HUES64 (cell line): ENCODE measurements at regions not wholly inside any gene's neighbourhood (a gene's known extent, or its start where the extent isn't known, plus 50 kb on each side); places are given as distances from the start of the nearest gene placed in this dataset.

Experiments
- H3K27ac ChIP-seq: 2 replicates; pipeline ENCODE4 v1.7.0; 2013; ENCODE audit warnings: low read depth, low read length, inconsistent platforms
- H3K27me3 ChIP-seq: 2 replicates; pipeline ENCODE4 v1.6.1; 2013; ENCODE audit warnings: mild to moderate bottlenecking, low read length; ENCODE audit not compliant: insufficient read depth
- H3K36me3 ChIP-seq: 2 replicates; pipeline ENCODE4 v1.6.1; 2013; ENCODE audit warnings: mild to moderate bottlenecking, low read length; ENCODE audit not compliant: insufficient read depth
- H3K4me1 ChIP-seq: 2 replicates; pipeline ENCODE4 v1.6.1; 2013; ENCODE audit warnings: mild to moderate bottlenecking, low read length, moderate library complexity; ENCODE audit not compliant: insufficient read depth
- H3K4me3 ChIP-seq: 2 replicates; pipeline ENCODE4 v1.5.1; 2013; ENCODE audit warnings: mild to moderate bottlenecking, low read length, moderate library complexity
- H3K9ac ChIP-seq: 2 replicates; pipeline ENCODE4 v1.6.1; 2013; ENCODE audit warnings: mild to moderate bottlenecking, low read depth, low read length
- H3K9me3 ChIP-seq: 2 replicates; pipeline ENCODE4 v1.6.1; 2013; ENCODE audit warnings: low read depth, low read length; ENCODE audit not compliant: insufficient read depth
- WGBS: fragments of 150-250, 120-280 bp; methylation state at CpG from one replicate; pipeline ENCODE4 v1.1.7; 2013; ENCODE audit warnings: missing lambda C conversion rate; 5-methylcytosine and 5-hydroxymethylcytosine counted together

DNA sequence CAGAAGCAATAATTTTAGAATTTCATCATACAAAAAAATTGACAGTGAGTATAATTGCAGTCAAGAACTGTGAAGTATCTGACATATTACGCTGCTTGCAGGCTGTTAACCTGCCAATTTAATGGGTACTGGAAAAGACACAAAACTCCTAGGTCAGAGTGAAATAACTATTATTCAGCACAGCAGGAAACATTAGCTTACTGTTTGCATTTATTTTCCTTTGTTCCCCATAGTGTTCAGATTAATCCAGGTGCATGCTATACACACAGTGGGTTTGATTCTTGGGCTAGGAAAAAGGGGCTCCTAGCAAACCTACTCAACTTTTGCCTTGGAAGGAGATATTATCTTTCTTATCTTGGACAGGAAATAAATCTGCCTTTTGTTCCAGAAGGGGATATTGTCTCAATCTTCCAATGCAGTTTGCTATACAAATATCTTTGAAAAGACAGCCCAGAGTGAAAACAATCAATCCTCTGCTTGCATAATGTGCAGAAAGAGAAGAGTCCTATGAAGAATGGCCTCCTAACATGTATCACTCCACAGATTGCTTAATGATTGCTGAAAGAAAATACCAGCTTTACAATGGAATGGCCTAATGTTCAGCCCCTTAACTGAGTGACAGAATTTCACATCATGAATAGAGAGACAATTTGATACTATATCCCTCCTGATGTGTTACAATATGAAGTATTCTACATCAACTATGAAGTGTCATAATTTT is 443.4 kb downstream of the TBC1D4 start:
- H3K36me3 ChIP-seq, result no peaks in the 10 kb centered on the region
- no peak overlapping the region for H3K27ac ChIP-seq
- no peaks in the 10 kb centered on the region for H3K27me3 ChIP-seq
- peaks cover 17% of the 10 kb centered on the region; the same call in 1 of the 2 replicates for H3K9me3 ChIP-seq
- WGBS, result 100% methylated on average over 1 of the region's 1 CpG
- no peak overlapping the region for H3K4me3 ChIP-seq
- no peaks in the 10 kb centered on the region for H3K4me1 ChIP-seq
- no peak overlapping the region for H3K9ac ChIP-seq

DNA sequence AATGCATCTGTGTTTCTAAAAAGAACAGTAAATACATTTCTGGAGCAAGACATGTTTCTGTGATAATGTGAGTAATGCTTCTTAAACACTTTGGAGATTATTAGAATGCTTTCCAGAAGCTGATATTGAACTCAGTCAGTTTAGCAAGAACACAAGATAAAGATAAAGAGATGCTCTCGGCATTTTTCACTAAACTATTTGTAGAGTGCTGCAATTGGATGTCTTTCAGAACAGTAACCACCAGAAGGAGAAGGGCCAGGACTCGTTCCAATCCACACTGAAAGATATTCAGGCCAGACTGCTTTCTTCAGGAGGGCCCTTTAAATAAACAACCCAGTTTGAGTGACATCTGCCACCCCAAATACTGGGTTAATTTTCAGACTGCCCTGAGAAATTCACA is 456.0 kb downstream of the TBC1D4 start:
- Histone ChIP-seq H3K4me1 (no peaks in the 10 kb centered on the region), H3K4me3 (no peak overlapping the region), H3K27me3 (no peaks in the 10 kb centered on the region), H3K36me3 (no peaks in the 10 kb centered on the region), H3K9ac (no peak overlapping the region), H3K27ac (no peak overlapping the region), H3K9me3 (no peaks in the 10 kb centered on the region)
- WGBS, result 87% methylated on average over 2 of the region's 2 CpGs

DNA sequence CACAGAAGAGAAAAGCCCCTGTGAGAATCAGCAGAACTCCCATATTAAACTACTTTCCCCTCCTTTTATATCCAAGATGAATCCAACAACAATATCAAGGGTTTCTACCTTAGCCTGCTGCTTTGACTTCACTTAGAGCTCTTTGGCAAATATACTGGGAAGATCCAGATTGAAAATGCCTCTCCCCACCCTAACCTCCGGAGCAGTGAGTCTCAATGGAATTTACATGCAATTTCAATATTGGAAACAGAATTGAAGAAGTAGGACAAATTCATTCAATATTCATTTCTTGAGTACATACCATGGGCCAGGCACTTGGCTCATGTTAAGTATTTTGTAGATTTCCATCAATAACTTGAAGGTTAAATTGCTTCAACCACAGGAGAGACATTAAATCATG is 457.4 kb downstream of the TBC1D4 start:
- H3K27ac ChIP-seq, result no peak overlapping the region
- no peak overlapping the region for H3K9ac ChIP-seq
- no peaks in the 10 kb centered on the region for H3K4me1 ChIP-seq
- H3K9me3 ChIP-seq, result no peaks in the 10 kb centered on the region
- H3K27me3 ChIP-seq, result no peaks in the 10 kb centered on the region
- H3K4me3 ChIP-seq, result no peak overlapping the region
- no peaks in the 10 kb centered on the region for H3K36me3 ChIP-seq
- no CpG with 5 or more reads among the region's 1 CpG for WGBS

DNA sequence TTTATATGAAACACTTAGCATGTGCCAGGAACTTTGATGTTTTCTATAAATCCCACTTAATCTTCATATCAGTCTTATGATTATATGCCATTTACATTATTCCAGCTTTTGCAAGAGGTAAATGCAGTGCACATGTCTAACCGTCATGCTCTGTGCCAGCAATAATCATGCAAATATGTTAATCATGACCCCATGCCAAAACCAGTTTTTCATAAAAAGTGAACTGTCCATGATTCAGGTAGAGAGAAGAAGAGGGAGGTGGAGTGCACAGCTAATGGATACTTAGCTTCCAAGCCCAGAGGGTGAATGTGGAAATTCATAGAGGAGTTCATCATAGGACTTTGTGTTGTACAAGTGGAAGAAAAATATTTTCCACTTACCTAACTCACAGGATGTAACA is 458.4 kb downstream of the TBC1D4 start:
- H3K9ac ChIP-seq, result no peak overlapping the region
- no peaks in the 10 kb centered on the region for H3K27me3 ChIP-seq
- H3K36me3 ChIP-seq, result no peaks in the 10 kb centered on the region

DNA sequence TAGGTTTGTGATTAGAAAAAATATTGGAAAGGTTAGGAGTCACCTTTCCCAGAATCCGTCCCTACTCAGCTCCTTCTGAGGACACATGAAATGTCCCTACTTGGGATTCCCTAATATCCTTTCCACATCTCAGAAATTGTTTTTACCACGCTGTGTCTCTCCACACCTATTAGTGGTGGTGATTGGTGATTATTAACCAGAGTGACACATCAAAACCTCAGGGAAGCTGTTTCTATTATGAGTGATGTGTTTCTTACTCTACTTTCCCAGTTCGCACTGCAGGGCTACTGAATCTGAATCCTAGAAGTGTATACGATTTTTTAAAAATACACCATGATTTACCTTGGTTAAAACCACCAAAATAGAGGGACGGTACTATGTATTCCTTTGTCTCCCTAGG is 460.8 kb downstream of the TBC1D4 start:
- Histone ChIP-seq H3K36me3 (no peaks in the 10 kb centered on the region), H3K4me1 (no peaks in the 10 kb centered on the region), H3K27ac (no peak overlapping the region), H3K27me3 (no peaks in the 10 kb centered on the region), H3K4me3 (no peak overlapping the region), H3K9ac (no peak overlapping the region), H3K9me3 (no peaks in the 10 kb centered on the region)
- WGBS, result 100% methylated on average over 4 of the region's 5 CpGs

More for the DNA sequence above, 458.4 kb downstream of the TBC1D4 start:
- Histone ChIP-seq H3K27ac (no peak overlapping the region), H3K4me1 (no peaks in the 10 kb centered on the region), H3K4me3 (no peak overlapping the region), H3K9me3 (no peaks in the 10 kb centered on the region)
- 100% methylated on average over 1 of the region's 1 CpG for WGBS

DNA sequence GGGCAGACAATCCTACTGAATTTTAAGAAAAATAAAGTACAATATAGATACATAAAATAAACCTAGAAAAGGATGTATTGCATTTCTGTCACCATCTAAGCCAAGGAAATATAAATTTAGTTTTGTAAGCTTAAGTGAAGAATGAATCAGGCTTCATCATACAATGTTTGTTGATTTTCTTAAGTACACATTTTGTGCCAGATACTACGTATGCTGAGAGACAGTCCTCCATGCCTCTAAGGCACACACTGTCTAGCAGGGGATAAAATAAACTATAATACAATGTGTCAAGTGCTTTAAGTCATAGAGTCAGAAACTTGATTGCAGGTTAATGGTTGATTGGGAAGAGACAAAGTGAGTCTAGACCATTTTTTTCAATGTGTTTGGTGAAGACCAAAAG is 465.7 kb downstream of the TBC1D4 start:
- no peak overlapping the region for H3K27ac ChIP-seq
- no peak overlapping the region for H3K9ac ChIP-seq
- H3K27me3 ChIP-seq, result no peaks in the 10 kb centered on the region
- H3K4me1 ChIP-seq, result no peaks in the 10 kb centered on the region
- 100% methylated on average over 1 of the region's 1 CpG for WGBS
- H3K36me3 ChIP-seq, result no peaks in the 10 kb centered on the region
- no peaks in the 10 kb centered on the region for H3K9me3 ChIP-seq
- H3K4me3 ChIP-seq, result no peak overlapping the region

DNA sequence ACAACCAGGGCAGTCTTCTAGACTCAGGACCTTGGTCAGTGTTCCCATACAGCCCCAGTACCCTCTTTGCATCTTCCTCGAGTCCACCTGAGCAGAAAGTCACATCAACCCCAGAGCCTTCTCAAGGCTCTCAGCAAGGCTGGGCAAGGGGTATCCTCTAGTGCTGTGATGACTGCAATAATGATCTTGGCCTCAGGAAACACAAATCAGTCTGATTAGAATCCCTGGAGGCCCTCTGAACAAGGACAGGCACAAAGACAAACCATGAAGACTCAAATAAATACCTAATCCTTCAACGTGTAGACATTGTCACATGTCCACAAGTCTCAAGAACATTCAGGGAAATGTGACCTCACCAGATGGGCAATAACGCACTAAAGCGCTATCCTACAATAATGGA is 468.2 kb downstream of the TBC1D4 start:
- Histone ChIP-seq H3K9ac (no peak overlapping the region), H3K27ac (no peak overlapping the region), H3K27me3 (no peaks in the 10 kb centered on the region), H3K9me3 (no peaks in the 10 kb centered on the region), H3K4me1 (no peaks in the 10 kb centered on the region), H3K4me3 (no peak overlapping the region), H3K36me3 (no peaks in the 10 kb centered on the region)
- WGBS, result 93% methylated on average over 4 of the region's 4 CpGs

DNA sequence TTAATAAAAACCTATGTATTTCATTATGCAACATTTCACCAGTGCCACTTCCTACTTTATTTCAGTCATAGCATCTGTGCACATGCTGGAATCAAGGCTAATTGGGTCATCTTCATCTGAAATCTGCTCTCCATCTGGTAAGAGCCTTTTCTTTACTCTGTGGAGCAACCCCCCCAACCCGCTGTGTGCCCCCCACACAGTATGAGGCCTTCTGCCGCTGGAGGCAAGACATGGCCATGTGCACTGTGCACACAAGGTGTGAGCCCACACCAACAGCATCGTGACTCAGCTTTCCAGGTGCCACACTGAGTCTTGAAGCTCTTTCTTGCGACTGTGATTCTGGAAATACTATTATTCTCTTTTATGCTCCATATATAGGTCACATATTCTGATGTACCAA is 471.0 kb downstream of the TBC1D4 start:
- WGBS, result 93% methylated on average over 4 of the region's 4 CpGs
- Histone ChIP-seq H3K9me3 (no peaks in the 10 kb centered on the region), H3K27me3 (no peaks in the 10 kb centered on the region)

DNA sequence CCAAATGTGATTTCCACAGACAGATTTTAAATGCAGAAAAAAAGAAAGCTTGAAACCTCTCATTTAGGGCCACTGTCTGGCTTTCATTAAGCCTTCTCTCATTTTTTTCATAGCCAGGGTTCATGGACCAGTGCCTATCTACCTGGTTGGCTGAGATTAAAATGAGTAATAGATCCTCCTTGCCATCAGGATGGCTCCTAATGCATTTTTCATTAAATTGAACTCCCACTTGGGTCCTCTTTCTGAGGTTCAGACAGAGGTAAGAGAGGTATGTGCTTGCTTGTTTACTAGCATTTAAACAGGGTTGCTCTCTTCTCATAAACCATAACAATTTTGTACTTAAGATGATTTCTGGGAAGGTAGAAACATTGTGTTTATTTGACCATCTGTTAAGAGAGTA is 473.0 kb downstream of the TBC1D4 start:
- H3K4me3 ChIP-seq, result no peak overlapping the region
- H3K36me3 ChIP-seq, result no peaks in the 10 kb centered on the region
- H3K27me3 ChIP-seq, result no peaks in the 10 kb centered on the region
- no peak overlapping the region for H3K27ac ChIP-seq
- no peaks in the 10 kb centered on the region for H3K4me1 ChIP-seq
- no peaks in the 10 kb centered on the region for H3K9me3 ChIP-seq
- H3K9ac ChIP-seq, result no peak overlapping the region

More for the DNA sequence above, 471.0 kb downstream of the TBC1D4 start:
- Histone ChIP-seq H3K9ac (no peak overlapping the region), H3K27ac (no peak overlapping the region), H3K4me1 (no peaks in the 10 kb centered on the region), H3K4me3 (no peak overlapping the region), H3K36me3 (no peaks in the 10 kb centered on the region)

DNA sequence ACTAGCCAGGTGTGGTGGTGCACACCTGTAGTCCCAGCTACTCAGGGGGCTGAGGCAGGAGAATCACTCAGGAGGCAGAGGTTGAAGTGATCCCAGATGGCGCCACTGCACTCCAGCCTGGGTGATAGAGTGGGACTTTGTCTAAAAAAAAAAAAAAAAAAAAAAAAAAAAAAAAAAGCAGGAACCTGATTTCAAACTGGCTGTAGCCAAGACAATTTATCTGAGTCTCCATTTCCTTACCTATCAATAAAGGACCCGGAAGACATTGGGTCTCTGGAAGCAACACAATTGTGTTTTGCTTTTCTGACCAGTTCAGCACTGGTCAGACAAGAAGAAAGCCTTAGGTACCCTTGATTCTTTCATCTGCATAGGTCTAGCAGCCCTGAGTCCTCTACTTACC is 491.0 kb downstream of the TBC1D4 start:
- WGBS, result 88% methylated on average over 2 of the region's 2 CpGs
- H3K9ac ChIP-seq, result no peak overlapping the region
- no peaks in the 10 kb centered on the region for H3K4me1 ChIP-seq
- no peaks in the 10 kb centered on the region for H3K27me3 ChIP-seq
- H3K4me3 ChIP-seq, result no peak overlapping the region
- no peaks in the 10 kb centered on the region for H3K36me3 ChIP-seq
- H3K9me3 ChIP-seq, result no peaks in the 10 kb centered on the region
- no peak overlapping the region for H3K27ac ChIP-seq

DNA sequence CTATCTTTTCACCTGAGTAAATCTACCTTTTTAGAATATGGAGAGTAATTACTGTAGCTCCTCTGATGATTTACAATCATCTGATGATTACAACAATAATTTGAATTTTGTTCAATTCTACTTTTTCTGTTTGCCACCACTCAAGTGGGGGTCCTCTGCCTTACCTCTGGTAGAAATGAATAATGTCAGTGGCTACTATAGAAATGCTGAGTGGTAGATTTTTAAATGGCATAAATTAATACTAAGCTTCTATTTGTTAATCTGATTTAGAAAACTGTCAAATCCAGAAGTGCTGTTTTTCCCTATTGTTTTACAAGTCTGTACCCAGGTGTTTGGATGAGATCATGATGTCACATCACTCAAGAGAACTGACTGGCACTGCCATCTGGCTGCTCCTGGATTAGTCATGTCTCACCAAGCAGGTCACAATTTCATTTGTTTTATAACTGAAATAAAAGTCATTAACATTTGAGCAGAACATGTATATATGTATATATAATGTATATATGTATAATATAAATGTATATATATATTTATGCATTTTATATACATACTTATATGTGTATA is 494.8 kb downstream of the TBC1D4 start:
- no peaks in the 10 kb centered on the region for H3K9me3 ChIP-seq

DNA sequence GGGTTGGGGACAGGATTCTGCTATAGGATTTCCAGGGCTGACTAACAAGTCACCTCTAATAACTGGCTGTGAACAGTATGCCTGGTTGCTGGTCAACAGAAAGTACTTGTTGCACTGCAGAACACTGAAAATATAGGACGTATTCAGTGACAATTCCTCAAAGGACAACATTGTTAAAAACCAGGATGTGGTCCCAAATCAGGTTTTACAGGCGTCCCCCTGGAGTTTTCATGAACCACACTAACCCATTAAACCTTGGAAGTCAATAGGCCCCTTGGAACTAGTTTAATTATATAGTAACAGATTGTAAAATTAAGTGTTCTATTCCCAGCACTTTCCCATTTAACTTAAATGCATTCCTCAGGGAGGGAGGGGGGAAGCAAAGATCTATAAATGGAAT is 495.4 kb downstream of the TBC1D4 start:
- 93% methylated on average over 2 of the region's 2 CpGs for WGBS

More for the DNA sequence above, 494.8 kb downstream of the TBC1D4 start:
- H3K9ac ChIP-seq, result no peak overlapping the region
- no peak overlapping the region for H3K27ac ChIP-seq
- H3K4me1 ChIP-seq, result no peaks in the 10 kb centered on the region
- no peaks in the 10 kb centered on the region for H3K36me3 ChIP-seq
- H3K27me3 ChIP-seq, result no peaks in the 10 kb centered on the region
- no peak overlapping the region for H3K4me3 ChIP-seq

More for the DNA sequence above, 495.4 kb downstream of the TBC1D4 start:
- H3K27ac ChIP-seq, result no peak overlapping the region
- H3K27me3 ChIP-seq, result no peaks in the 10 kb centered on the region
- no peaks in the 10 kb centered on the region for H3K36me3 ChIP-seq
- H3K9ac ChIP-seq, result no peak overlapping the region
- H3K9me3 ChIP-seq, result no peaks in the 10 kb centered on the region
- no peak overlapping the region for H3K4me3 ChIP-seq
- no peaks in the 10 kb centered on the region for H3K4me1 ChIP-seq
